WTC11 (cell line): ENCODE measurements at regions not wholly inside any gene's neighbourhood (a gene's known extent, or its start where the extent isn't known, plus 50 kb on each side); places are given as distances from the start of the nearest gene placed in this dataset.

ENCODE experiments used
- ATAC-seq: fragments of 200-7000 bp; cut with Tn5 transposase; 2 replicates; pipeline ENCODE4 v1.10.0; 2021; ENCODE audit warnings: mild to moderate bottlenecking, moderate library complexity
- CTCF ChIA-PET: fragments of 300-600 bp; sonication (Branson Sonifier 250); formaldehyde crosslinking; loops from one replicate; lab custom pipeline; 2021; ENCODE audit warnings: antibody characterized with exemption; lab: Charles Lee
- POLR2A ChIA-PET: fragments of 350-600 bp; sonication (Branson Sonifier 250); formaldehyde crosslinking; loops from one replicate; lab custom pipeline; 2021; ENCODE audit warnings: antibody characterized with exemption; lab: Charles Lee
- DNase-seq: peaks from one replicate; pipeline ENCODE4 v3.0.0; 2021; ENCODE audit warnings: low spot score
- H3K27ac Mint-ChIP-seq: 2 replicates; pipeline ENCODE4 v1.8.0; 2021; ENCODE audit warnings: mixed read lengths
- H3K27me3 Mint-ChIP-seq: 2 replicates; pipeline ENCODE4 v1.8.0; 2021; ENCODE audit warnings: low read depth, mild to moderate bottlenecking, moderate library complexity, mixed read lengths
- H3K36me3 Mint-ChIP-seq: 2 replicates; pipeline ENCODE4 v1.8.0; 2021; ENCODE audit warnings: mixed read lengths
- H3K4me1 Mint-ChIP-seq: 2 replicates; pipeline ENCODE4 v1.8.0; 2022; ENCODE audit warnings: mixed read lengths
- H3K4me3 Mint-ChIP-seq: 2 replicates; pipeline ENCODE4 v1.8.0; 2021; ENCODE audit warnings: mild to moderate bottlenecking, moderate library complexity, mixed read lengths
- H3K9me3 Mint-ChIP-seq: 2 replicates; pipeline ENCODE4 v1.8.0; 2021; ENCODE audit warnings: mixed read lengths
- ATF1 ChIP-seq: sonication (generic); formaldehyde crosslinking; IDR thresholded peaks from 2 replicates; pipeline ENCODE4 v1.8.1; 2023; ENCODE audit warnings: mild to moderate bottlenecking, moderate library complexity, missing genetic modification reagents
- ELF4 ChIP-seq: sonication (generic); formaldehyde crosslinking; IDR thresholded peaks from 2 replicates; pipeline ENCODE4 v1.8.1; 2022; ENCODE audit warnings: low read depth, mild to moderate bottlenecking, moderate library complexity, missing genetic modification reagents
- EMX1 ChIP-seq: fragments of 250-450 bp; sonication (Bioruptor Pico); IDR thresholded peaks from 2 replicates; pipeline ENCODE4 v1.8.0; 2021; ENCODE audit warnings: mild to moderate bottlenecking
- FOXK1 ChIP-seq: sonication (generic); formaldehyde crosslinking; IDR thresholded peaks from 2 replicates; pipeline ENCODE4 v1.8.0; 2022; ENCODE audit warnings: mild to moderate bottlenecking, moderate library complexity, missing genetic modification reagents
- JAZF1 ChIP-seq: fragments of 250-450 bp; sonication (Bioruptor Pico); IDR thresholded peaks from 2 replicates; pipeline ENCODE4 v1.9.0; 2021; ENCODE audit warnings: moderate library complexity, mild to moderate bottlenecking, inconsistent platforms
- NR3C1 ChIP-seq: sonication (generic); formaldehyde crosslinking; conservative IDR thresholded peaks from 2 replicates; pipeline ENCODE4 v1.8.1; 2023; ENCODE audit warnings: low read depth, mild to moderate bottlenecking, missing genetic modification reagents
- PRRX2 ChIP-seq: fragments of 250-450 bp; sonication (Bioruptor Pico); IDR thresholded peaks from 2 replicates; pipeline ENCODE4 v1.8.0; 2021; ENCODE audit warnings: mild to moderate bottlenecking
- RELA ChIP-seq: sonication (generic); formaldehyde crosslinking; IDR thresholded peaks from 2 replicates; pipeline ENCODE4 v1.8.1; 2022; ENCODE audit warnings: missing genetic modification reagents, mild to moderate bottlenecking, borderline replicate concordance
- SP1 ChIP-seq: sonication (generic); formaldehyde crosslinking; conservative IDR thresholded peaks from 2 replicates; pipeline ENCODE4 v1.8.1; 2022; ENCODE audit warnings: missing genetic modification reagents
- TEAD4 ChIP-seq: sonication (generic); formaldehyde crosslinking; IDR thresholded peaks from 2 replicates; pipeline ENCODE4 v1.8.0; 2022; ENCODE audit warnings: mild to moderate bottlenecking, missing genetic modification reagents
- ZNF138 ChIP-seq: sonication (generic); formaldehyde crosslinking; conservative IDR thresholded peaks from 2 replicates; pipeline ENCODE4 v1.8.1; 2022; ENCODE audit warnings: mild to moderate bottlenecking, moderate library complexity, missing genetic modification reagents
- ZNF232 ChIP-seq: sonication (generic); formaldehyde crosslinking; IDR thresholded peaks from 2 replicates; pipeline ENCODE4 v1.8.0; 2022; ENCODE audit warnings: mild to moderate bottlenecking, missing genetic modification reagents
- ZNF416 ChIP-seq: fragments of 250-450 bp; sonication (Bioruptor Pico); IDR thresholded peaks from 2 replicates; pipeline ENCODE4 v1.9.0; 2021; ENCODE audit warnings: mild to moderate bottlenecking, inconsistent platforms
- TF ChIP-seq, protein P1 (sequence below): sonication (generic); formaldehyde crosslinking; IDR thresholded peaks from 2 replicates; pipeline ENCODE4 v1.8.0; 2022; ENCODE audit warnings: missing genetic modification reagents
- TF ChIP-seq, protein P2 (sequence below): sonication (generic); formaldehyde crosslinking; conservative IDR thresholded peaks from 2 replicates; pipeline ENCODE4 v1.8.1; 2023; ENCODE audit warnings: mild to moderate bottlenecking, low read depth, missing genetic modification reagents, moderate library complexity
- TF ChIP-seq, protein P3 (sequence below): fragments of 200-600 bp; IDR thresholded peaks from 2 replicates; pipeline ENCODE4 v1.8.0; 2022; ENCODE audit warnings: antibody characterized with exemption
- TF ChIP-seq, protein P4 (sequence below): sonication (generic); formaldehyde crosslinking; IDR thresholded peaks from 2 replicates; pipeline ENCODE4 v1.8.1; 2023; ENCODE audit warnings: mild to moderate bottlenecking, missing genetic modification reagents, borderline replicate concordance
- TF ChIP-seq, protein P5 (sequence below): sonication (generic); formaldehyde crosslinking; IDR thresholded peaks from 2 replicates; pipeline ENCODE4 v1.8.0; 2023; ENCODE audit warnings: mild to moderate bottlenecking, missing genetic modification reagents

DNA sequence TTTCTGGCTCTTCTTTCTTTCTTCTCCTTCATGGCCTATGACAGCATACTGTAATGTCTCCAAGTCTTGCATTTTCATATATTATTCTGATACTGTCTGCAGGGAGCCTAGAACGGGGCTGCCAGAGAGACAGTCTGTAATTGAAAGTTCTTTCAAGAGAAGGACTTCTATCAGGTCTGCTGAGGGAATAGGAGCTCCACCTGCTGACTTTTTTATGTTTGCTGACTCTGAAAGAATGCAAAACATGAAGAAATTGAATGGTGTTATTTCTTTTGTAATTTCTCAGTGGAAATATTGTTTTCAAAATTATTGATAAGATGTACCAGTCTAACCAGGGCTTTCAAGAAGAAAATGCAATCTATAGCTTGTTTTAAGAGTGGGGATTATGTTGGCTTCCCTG, 121.9 kb upstream of the RFX3 start (continued):
- TF ChIP-seq PRRX2 (CRISPR knock-in tag) (no peak), EMX1 (CRISPR knock-in tag) (no peak), SP1 (CRISPR knock-in tag) (no peak), FOXK1 (CRISPR knock-in tag) (no peak), ELF4 (CRISPR knock-in tag) (no peak), ZNF138 (CRISPR knock-in tag) (no peak), RELA (CRISPR knock-in tag) (no peak)
- TF ChIP-seq, protein P1, sequence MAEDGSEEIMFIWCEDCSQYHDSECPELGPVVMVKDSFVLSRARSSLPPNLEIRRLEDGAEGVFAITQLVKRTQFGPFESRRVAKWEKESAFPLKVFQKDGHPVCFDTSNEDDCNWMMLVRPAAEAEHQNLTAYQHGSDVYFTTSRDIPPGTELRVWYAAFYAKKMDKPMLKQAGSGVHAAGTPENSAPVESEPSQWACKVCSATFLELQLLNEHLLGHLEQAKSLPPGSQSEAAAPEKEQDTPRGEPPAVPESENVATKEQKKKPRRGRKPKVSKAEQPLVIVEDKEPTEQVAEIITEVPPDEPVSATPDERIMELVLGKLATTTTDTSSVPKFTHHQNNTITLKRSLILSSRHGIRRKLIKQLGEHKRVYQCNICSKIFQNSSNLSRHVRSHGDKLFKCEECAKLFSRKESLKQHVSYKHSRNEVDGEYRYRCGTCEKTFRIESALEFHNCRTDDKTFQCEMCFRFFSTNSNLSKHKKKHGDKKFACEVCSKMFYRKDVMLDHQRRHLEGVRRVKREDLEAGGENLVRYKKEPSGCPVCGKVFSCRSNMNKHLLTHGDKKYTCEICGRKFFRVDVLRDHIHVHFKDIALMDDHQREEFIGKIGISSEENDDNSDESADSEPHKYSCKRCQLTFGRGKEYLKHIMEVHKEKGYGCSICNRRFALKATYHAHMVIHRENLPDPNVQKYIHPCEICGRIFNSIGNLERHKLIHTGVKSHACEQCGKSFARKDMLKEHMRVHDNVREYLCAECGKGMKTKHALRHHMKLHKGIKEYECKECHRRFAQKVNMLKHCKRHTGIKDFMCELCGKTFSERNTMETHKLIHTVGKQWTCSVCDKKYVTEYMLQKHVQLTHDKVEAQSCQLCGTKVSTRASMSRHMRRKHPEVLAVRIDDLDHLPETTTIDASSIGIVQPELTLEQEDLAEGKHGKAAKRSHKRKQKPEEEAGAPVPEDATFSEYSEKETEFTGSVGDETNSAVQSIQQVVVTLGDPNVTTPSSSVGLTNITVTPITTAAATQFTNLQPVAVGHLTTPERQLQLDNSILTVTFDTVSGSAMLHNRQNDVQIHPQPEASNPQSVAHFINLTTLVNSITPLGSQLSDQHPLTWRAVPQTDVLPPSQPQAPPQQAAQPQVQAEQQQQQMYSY (CRISPR knock-in tag): no peak
- TF ChIP-seq, protein P2, sequence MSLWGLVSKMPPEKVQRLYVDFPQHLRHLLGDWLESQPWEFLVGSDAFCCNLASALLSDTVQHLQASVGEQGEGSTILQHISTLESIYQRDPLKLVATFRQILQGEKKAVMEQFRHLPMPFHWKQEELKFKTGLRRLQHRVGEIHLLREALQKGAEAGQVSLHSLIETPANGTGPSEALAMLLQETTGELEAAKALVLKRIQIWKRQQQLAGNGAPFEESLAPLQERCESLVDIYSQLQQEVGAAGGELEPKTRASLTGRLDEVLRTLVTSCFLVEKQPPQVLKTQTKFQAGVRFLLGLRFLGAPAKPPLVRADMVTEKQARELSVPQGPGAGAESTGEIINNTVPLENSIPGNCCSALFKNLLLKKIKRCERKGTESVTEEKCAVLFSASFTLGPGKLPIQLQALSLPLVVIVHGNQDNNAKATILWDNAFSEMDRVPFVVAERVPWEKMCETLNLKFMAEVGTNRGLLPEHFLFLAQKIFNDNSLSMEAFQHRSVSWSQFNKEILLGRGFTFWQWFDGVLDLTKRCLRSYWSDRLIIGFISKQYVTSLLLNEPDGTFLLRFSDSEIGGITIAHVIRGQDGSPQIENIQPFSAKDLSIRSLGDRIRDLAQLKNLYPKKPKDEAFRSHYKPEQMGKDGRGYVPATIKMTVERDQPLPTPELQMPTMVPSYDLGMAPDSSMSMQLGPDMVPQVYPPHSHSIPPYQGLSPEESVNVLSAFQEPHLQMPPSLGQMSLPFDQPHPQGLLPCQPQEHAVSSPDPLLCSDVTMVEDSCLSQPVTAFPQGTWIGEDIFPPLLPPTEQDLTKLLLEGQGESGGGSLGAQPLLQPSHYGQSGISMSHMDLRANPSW (CRISPR knock-in tag): no peak
- TF ChIP-seq, protein P3, sequence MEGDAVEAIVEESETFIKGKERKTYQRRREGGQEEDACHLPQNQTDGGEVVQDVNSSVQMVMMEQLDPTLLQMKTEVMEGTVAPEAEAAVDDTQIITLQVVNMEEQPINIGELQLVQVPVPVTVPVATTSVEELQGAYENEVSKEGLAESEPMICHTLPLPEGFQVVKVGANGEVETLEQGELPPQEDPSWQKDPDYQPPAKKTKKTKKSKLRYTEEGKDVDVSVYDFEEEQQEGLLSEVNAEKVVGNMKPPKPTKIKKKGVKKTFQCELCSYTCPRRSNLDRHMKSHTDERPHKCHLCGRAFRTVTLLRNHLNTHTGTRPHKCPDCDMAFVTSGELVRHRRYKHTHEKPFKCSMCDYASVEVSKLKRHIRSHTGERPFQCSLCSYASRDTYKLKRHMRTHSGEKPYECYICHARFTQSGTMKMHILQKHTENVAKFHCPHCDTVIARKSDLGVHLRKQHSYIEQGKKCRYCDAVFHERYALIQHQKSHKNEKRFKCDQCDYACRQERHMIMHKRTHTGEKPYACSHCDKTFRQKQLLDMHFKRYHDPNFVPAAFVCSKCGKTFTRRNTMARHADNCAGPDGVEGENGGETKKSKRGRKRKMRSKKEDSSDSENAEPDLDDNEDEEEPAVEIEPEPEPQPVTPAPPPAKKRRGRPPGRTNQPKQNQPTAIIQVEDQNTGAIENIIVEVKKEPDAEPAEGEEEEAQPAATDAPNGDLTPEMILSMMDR: no peak
- TF ChIP-seq, all 79 proteins: peak for 0

DNA sequence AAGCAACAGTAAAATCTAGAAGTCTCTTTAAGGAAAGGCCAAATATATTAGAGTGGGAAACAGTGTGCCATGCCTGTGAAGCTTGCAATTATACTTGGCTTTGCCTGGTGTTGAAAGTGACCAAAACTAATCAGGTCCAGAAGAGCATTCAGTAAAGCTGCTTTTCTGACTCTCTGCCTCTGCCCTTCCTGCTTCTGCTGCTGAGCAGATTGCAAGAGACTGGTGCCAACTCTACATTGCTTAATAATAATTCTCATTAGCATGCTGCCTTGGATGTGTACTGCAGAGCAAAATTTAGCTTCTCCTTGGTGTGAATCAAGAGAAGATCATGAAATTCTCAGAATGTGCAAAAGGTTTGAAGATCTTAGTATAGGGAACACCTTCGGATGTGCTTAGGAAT, 120.4 kb upstream of the RFX3 start:
- Mint-ChIP-seq H3K4me3 (no peak overlapping the region), H3K36me3 (no peaks in the 10 kb centered on the region), H3K9me3 (no peaks in the 10 kb centered on the region), H3K27ac (no peak overlapping the region), H3K4me1 (0 out of 2 replicates have a peak, but pooled peaks cover 3% of the 10 kb centered on the region), H3K27me3 (no peaks in the 10 kb centered on the region)
- POLR2A ChIA-PET: no interaction called here
- DNase-seq (no peak), ATAC-seq (no peak)
- CTCF ChIA-PET: interaction anchor here (1.0 kb wide), 1 partner anchor 179 kb away, joined by 3 read pairs; no protein-coding TSS in a partner anchor
- no peak for TF ChIP-seq ATF1 (CRISPR knock-in tag)
- TF ChIP-seq NR3C1 (CRISPR knock-in tag): no peak
- TF ChIP-seq EMX1 (CRISPR knock-in tag): no peak
- TF ChIP-seq, protein P4, sequence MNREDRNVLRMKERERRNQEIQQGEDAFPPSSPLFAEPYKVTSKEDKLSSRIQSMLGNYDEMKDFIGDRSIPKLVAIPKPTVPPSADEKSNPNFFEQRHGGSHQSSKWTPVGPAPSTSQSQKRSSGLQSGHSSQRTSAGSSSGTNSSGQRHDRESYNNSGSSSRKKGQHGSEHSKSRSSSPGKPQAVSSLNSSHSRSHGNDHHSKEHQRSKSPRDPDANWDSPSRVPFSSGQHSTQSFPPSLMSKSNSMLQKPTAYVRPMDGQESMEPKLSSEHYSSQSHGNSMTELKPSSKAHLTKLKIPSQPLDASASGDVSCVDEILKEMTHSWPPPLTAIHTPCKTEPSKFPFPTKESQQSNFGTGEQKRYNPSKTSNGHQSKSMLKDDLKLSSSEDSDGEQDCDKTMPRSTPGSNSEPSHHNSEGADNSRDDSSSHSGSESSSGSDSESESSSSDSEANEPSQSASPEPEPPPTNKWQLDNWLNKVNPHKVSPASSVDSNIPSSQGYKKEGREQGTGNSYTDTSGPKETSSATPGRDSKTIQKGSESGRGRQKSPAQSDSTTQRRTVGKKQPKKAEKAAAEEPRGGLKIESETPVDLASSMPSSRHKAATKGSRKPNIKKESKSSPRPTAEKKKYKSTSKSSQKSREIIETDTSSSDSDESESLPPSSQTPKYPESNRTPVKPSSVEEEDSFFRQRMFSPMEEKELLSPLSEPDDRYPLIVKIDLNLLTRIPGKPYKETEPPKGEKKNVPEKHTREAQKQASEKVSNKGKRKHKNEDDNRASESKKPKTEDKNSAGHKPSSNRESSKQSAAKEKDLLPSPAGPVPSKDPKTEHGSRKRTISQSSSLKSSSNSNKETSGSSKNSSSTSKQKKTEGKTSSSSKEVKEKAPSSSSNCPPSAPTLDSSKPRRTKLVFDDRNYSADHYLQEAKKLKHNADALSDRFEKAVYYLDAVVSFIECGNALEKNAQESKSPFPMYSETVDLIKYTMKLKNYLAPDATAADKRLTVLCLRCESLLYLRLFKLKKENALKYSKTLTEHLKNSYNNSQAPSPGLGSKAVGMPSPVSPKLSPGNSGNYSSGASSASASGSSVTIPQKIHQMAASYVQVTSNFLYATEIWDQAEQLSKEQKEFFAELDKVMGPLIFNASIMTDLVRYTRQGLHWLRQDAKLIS: no peak
- TF ChIP-seq, protein P5, sequence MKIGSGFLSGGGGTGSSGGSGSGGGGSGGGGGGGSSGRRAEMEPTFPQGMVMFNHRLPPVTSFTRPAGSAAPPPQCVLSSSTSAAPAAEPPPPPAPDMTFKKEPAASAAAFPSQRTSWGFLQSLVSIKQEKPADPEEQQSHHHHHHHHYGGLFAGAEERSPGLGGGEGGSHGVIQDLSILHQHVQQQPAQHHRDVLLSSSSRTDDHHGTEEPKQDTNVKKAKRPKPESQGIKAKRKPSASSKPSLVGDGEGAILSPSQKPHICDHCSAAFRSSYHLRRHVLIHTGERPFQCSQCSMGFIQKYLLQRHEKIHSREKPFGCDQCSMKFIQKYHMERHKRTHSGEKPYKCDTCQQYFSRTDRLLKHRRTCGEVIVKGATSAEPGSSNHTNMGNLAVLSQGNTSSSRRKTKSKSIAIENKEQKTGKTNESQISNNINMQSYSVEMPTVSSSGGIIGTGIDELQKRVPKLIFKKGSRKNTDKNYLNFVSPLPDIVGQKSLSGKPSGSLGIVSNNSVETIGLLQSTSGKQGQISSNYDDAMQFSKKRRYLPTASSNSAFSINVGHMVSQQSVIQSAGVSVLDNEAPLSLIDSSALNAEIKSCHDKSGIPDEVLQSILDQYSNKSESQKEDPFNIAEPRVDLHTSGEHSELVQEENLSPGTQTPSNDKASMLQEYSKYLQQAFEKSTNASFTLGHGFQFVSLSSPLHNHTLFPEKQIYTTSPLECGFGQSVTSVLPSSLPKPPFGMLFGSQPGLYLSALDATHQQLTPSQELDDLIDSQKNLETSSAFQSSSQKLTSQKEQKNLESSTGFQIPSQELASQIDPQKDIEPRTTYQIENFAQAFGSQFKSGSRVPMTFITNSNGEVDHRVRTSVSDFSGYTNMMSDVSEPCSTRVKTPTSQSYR (CRISPR knock-in tag): no peak
- no peak for TF ChIP-seq JAZF1 (CRISPR knock-in tag)
- no peak for TF ChIP-seq TEAD4 (CRISPR knock-in tag)
- no peak for TF ChIP-seq ZNF232 (CRISPR knock-in tag)
- TF ChIP-seq, protein P3: no peak
- no peak for TF ChIP-seq ZNF416 (CRISPR knock-in tag)
